H1 (cell line): ENCODE measurements at regions not wholly inside any gene's neighbourhood (a gene's known extent, or its start where the extent isn't known, plus 50 kb on each side); places are given as distances from the start of the nearest gene placed in this dataset.
"Not testable (repeated sequence)": the region's sequence is repeated elsewhere in the genome, so short reads cannot be mapped to it uniquely, and the experiment has no call there.

Experiments
- CTCF ChIA-PET: fragments of 300-600 bp; sonication (Branson Sonifier 250); formaldehyde crosslinking; loops from one replicate; lab custom pipeline; 2021; ENCODE audit not compliant: partially characterized antibody; lab: Charles Lee
- POLR2A ChIA-PET: fragments of 300-600 bp; sonication (Branson Sonifier 250); formaldehyde crosslinking; loops from one replicate; lab custom pipeline; 2021; ENCODE audit warnings: inconsistent platforms; ENCODE audit not compliant: partially characterized antibody; lab: Charles Lee
- DNase-seq, 2 experiments: peaks; one replicate each; pipeline versions ENCODE4 v3.0.0 to v3.0.0-alpha.2; 2010 to 2022; ENCODE audit warnings: low spot score in 2 of 2, low read depth in 1 of 2, mixed read lengths in 1 of 2
- FAIRE-seq: peaks from 2 replicates; lab custom pipeline; 2011; peaks lifted over from hg19 to GRCh38; lab: Jason Lieb, UNC
- H2AFZ ChIP-seq: 2 replicates; pipeline ENCODE4 v1.8.1; 2012; ENCODE audit warnings: low read length, inconsistent platforms
- H2AK5ac ChIP-seq: 2 replicates; pipeline ENCODE4 v1.6.1; 2013; ENCODE audit warnings: low read depth, low read length
- H2BK120ac ChIP-seq: replicated peaks from 2 replicates; pipeline ENCODE3; 2013; ENCODE audit warnings: low read depth, low read length, inconsistent platforms
- H2BK12ac ChIP-seq: 2 replicates; pipeline ENCODE4 v1.6.1; 2013; ENCODE audit warnings: low read depth, low read length
- H2BK15ac ChIP-seq: 2 replicates; pipeline ENCODE4 v1.6.1; 2013; ENCODE audit warnings: low read length
- H2BK20ac ChIP-seq: 2 replicates; pipeline ENCODE4 v1.6.1; 2013; ENCODE audit warnings: low read length
- H2BK5ac ChIP-seq: 2 replicates; pipeline ENCODE4 v1.6.1; 2013; ENCODE audit warnings: low read depth, low read length
- H3K14ac ChIP-seq: 2 replicates; pipeline ENCODE4 v1.6.1; 2013; ENCODE audit warnings: inconsistent platforms; ENCODE audit not compliant: insufficient read length
- H3K18ac ChIP-seq: 2 replicates; pipeline ENCODE4 v1.6.1; 2013; ENCODE audit warnings: low read length; ENCODE audit errors: extremely low read depth
- H3K23ac ChIP-seq: 2 replicates; pipeline ENCODE4 v1.6.1; 2013; ENCODE audit warnings: inconsistent platforms; ENCODE audit not compliant: insufficient read length
- H3K23me2 ChIP-seq: 2 replicates; pipeline ENCODE4 v1.6.1; 2013; ENCODE audit warnings: low read depth, low read length
- H3K27ac ChIP-seq: 2 replicates; pipeline ENCODE4 v1.6.1; 2011; ENCODE audit warnings: low read depth, low read length, inconsistent platforms
- H3K27me3 ChIP-seq, 4 experiments: replicated peaks in 1 of 4; 1 replicate in 1 of 4; 2 replicates in 3 of 4; pipeline versions ENCODE4 v1.6.1 to v1.8.1; 2011 to 2013; ENCODE audit warnings: low read length in 3 of 4, mild to moderate bottlenecking in 3 of 4, inconsistent platforms in 2 of 4, mixed read lengths in 2 of 4, moderate library complexity in 1 of 4; ENCODE audit not compliant: control insufficient read depth in 3 of 4, insufficient read depth in 3 of 4; ENCODE audit errors: extremely low read depth in 1 of 4
- H3K36me3 ChIP-seq, 4 experiments: 2 replicates each; pipeline versions ENCODE4 v1.6.1 to v1.8.1; 2011 to 2013; ENCODE audit warnings: mild to moderate bottlenecking in 4 of 4, low read length in 3 of 4, moderate library complexity in 2 of 4, control low read depth in 1 of 4, inconsistent platforms in 1 of 4; ENCODE audit not compliant: insufficient read depth in 4 of 4, control insufficient read depth in 2 of 4
- H3K4ac ChIP-seq: replicated peaks from 2 replicates; pipeline ENCODE3; 2013; ENCODE audit warnings: low read length, low read depth, mixed read lengths, inconsistent platforms; ENCODE audit not compliant: insufficient read length
- H3K4me1 ChIP-seq, 4 experiments: replicated peaks in 1 of 4; 1 replicate in 1 of 4; 2 replicates in 3 of 4; pipeline versions ENCODE4 v1.6.1 to v1.8.1; 2011 to 2013; ENCODE audit warnings: low read length in 3 of 4, inconsistent platforms in 2 of 4, mixed read lengths in 1 of 4; ENCODE audit not compliant: insufficient read depth in 4 of 4, control insufficient read depth in 3 of 4
- H3K4me2 ChIP-seq, 2 experiments: 2 replicates each; pipeline versions ENCODE4 v1.6.1 to v1.8.1; 2011 to 2013; ENCODE audit warnings: low read depth in 2 of 2, low read length in 2 of 2, control low read depth in 1 of 2, inconsistent platforms in 1 of 2, mild to moderate bottlenecking in 1 of 2; ENCODE audit not compliant: insufficient read depth in 1 of 2
- H3K4me3 ChIP-seq, 4 experiments: fragments of 200-600, 300-600 bp in 1 of 4; sonication (generic), shearing (Covaris generic), sonication (Bioruptor Twin) in 1 of 4; 2 replicates each; pipeline versions ENCODE4 v1.5.1 to v1.8.1; 2011 to 2016; ENCODE audit warnings: low read length in 4 of 4, low read depth in 3 of 4, control low read depth in 2 of 4, inconsistent platforms in 2 of 4, mild to moderate bottlenecking in 2 of 4, mixed read lengths in 1 of 4, moderate library complexity in 1 of 4; ENCODE audit not compliant: insufficient read depth in 2 of 4; ENCODE audit errors: extremely low read depth in 1 of 4
- H3K56ac ChIP-seq: replicated peaks from 2 replicates; pipeline ENCODE3; 2013; ENCODE audit warnings: low read depth, mild to moderate bottlenecking, mixed read lengths, low read length, inconsistent platforms; ENCODE audit not compliant: insufficient read length
- H3K79me1 ChIP-seq: 2 replicates; pipeline ENCODE4 v1.6.1; 2013; ENCODE audit warnings: low read depth, low read length, control low read depth
- H3K79me2 ChIP-seq, 2 experiments: 2 replicates each; pipeline versions ENCODE4 v1.6.1 to v1.8.1; 2012 to 2013; ENCODE audit warnings: low read length in 2 of 2, mild to moderate bottlenecking in 2 of 2, inconsistent platforms in 1 of 2; ENCODE audit not compliant: insufficient read depth in 2 of 2, control insufficient read depth in 1 of 2
- H3K9ac ChIP-seq, 4 experiments: replicated peaks in 1 of 4; 1 replicate in 1 of 4; 2 replicates in 3 of 4; pipeline versions ENCODE4 v1.6.1 to v1.8.1; 2011 to 2013; ENCODE audit warnings: low read depth in 3 of 4, low read length in 3 of 4, control low read depth in 2 of 4, mild to moderate bottlenecking in 2 of 4, moderate library complexity in 2 of 4, inconsistent platforms in 1 of 4; ENCODE audit errors: extremely low read depth in 1 of 4
- H3K9me3 ChIP-seq, 2 experiments: 2 replicates each; pipeline versions ENCODE4 v1.6.1 to v1.8.1; 2012 to 2013; ENCODE audit warnings: mild to moderate bottlenecking in 2 of 2, moderate library complexity in 2 of 2, control low read depth in 1 of 2, inconsistent platforms in 1 of 2, low read depth in 1 of 2, low read length in 1 of 2, mixed read lengths in 1 of 2; ENCODE audit not compliant: insufficient read depth in 2 of 2
- H4K20me1 ChIP-seq, 2 experiments: replicated peaks in 1 of 2; 2 replicates each; pipeline versions ENCODE3 to v1.8.1; 2011 to 2013; ENCODE audit warnings: inconsistent platforms in 2 of 2, low read length in 2 of 2, mild to moderate bottlenecking in 1 of 2; ENCODE audit not compliant: insufficient read depth in 2 of 2, control insufficient read depth in 1 of 2
- H4K5ac ChIP-seq: 2 replicates; pipeline ENCODE4 v1.6.1; 2013; ENCODE audit warnings: low read length, low read depth, mixed read lengths, inconsistent platforms; ENCODE audit not compliant: insufficient read length
- H4K8ac ChIP-seq: 2 replicates; pipeline ENCODE4 v1.8.0; 2013; ENCODE audit warnings: mild to moderate bottlenecking, moderate library complexity, low read length, inconsistent platforms; ENCODE audit not compliant: insufficient read depth; ENCODE audit errors: extremely low read depth
- H4K91ac ChIP-seq: replicated peaks from 2 replicates; pipeline ENCODE3; 2013; ENCODE audit warnings: low read length, mixed read lengths, inconsistent platforms; ENCODE audit not compliant: insufficient read length
- WGBS, 2 experiments: shearing (Covaris generic) in 1 of 2; methylation state at CpG; one replicate each; pipeline versions ENCODE4 v1.1.6 to v1.1.7; 2013 to 2015; ENCODE audit warnings: low lambda C conversion rate in 2 of 2, mixed read lengths in 2 of 2, inconsistent platforms in 1 of 2, low coverage in 1 of 2, missing lambda C conversion rate in 1 of 2; ENCODE audit not compliant: insufficient replicate concordance in 2 of 2, insufficient coverage in 1 of 2, insufficient read length in 1 of 2; ENCODE audit errors: extremely low coverage in 1 of 2, missing lambda C conversion rate in 1 of 2; 5-methylcytosine and 5-hydroxymethylcytosine counted together

DNA sequence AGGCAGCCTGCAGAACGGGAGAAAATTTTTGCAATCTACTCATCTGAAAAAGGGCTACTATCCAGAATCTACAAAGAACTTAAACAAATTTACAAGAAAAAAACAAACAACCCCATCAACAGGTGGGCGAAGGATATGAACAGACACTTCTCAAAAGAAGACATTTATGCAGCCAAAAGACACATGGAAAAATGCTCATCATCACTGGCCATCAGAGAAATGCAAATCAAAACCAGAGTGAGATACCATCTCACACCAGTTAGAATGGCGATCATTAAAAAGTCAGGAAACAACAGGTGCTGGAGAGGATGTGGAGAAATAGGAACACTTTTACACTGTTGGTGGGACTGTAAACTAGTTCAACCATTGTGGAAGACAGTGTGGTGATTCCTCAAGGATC is 113.7 kb upstream of the FBXL17 start:
- 81% methylated on average over 3 of the region's 3 CpGs; no CpG with 5 or more reads in 1 of the 2 experiments for WGBS, 2 experiments
- H3K23me2 ChIP-seq = not testable (repeated sequence)

More for the DNA sequence above, 113.7 kb upstream of the FBXL17 start:
- H2AFZ ChIP-seq, H2BK12ac ChIP-seq, H4K20me1 ChIP-seq, H3K27ac ChIP-seq, H3K9ac ChIP-seq, H3K27me3 ChIP-seq, H3K4ac ChIP-seq, H4K8ac ChIP-seq, H3K4me1 ChIP-seq, H3K9me3 ChIP-seq, H3K18ac ChIP-seq, CTCF ChIA-PET, H3K14ac ChIP-seq, H2BK120ac ChIP-seq, H2BK5ac ChIP-seq, H3K4me3 ChIP-seq, FAIRE-seq, H3K79me1 ChIP-seq, DNase-seq, H2BK15ac ChIP-seq, H2BK20ac ChIP-seq, H4K5ac ChIP-seq, H2AK5ac ChIP-seq, H3K79me2 ChIP-seq, H3K4me2 ChIP-seq, H4K91ac ChIP-seq, H3K36me3 ChIP-seq, H3K23ac ChIP-seq, POLR2A ChIA-PET, H3K56ac ChIP-seq: not testable (repeated sequence)
